GM21786 (cell line): ENCODE measurements at regions not wholly inside any gene's neighbourhood (a gene's known extent, or its start where the extent isn't known, plus 50 kb on each side); places are given as distances from the start of the nearest gene placed in this dataset.

ENCODE experiments used
- ATAC-seq: cut with Tn5 transposase; IDR thresholded peaks from one replicate; pipeline ENCODE4 v1.9.1; 2021; ENCODE audit not compliant: unreplicated experiment

- no peak for ATAC-seq
Observed at GRCh38 chr4:24713604-24714003, 81.8 kb upstream of the SOD3 start.

DNA sequence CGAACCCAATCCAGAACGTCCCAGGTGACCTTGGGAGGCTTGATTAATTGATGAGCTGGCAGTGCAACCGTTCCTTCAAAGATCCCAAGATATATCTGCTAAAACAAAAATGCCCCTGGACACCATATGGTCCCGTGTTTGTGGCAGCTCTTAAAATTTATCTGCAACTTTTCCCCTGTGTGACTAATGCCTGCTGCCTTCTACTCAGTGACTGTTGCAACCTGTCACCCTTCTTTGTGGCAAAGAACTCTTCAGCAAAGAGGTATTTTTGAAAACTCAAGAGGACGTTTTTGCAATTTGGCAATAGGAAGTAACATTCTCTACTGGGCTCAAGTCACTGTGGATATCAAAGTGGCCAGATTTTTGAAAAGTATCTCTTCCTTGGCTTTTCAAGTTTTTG, 75.8 kb upstream of the SOD3 start:
- ATAC-seq = no peak

GRCh38 chr4:24720436-24720835, 74.9 kb upstream of the SOD3 start:
- ATAC-seq = no peak

DNA sequence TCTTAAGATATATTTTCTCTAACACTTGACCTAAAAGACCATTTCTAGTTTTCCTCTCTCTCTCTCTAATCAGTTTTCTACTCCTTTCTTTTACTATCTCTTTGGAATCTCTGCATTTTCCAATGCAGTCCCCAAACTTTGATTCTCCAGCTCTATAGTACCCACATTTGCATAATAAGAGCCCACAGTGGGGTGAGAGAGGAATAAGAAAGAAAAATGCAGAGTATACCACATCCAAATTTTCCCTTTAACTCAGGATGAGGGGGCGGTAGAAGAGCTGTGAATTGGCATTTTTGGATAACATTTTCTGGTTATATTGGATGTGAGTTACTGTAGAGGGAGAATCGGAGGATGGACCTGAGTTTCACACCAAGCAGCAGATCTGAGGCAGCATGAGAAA, 74.4 kb upstream of the SOD3 start:
- no peak for ATAC-seq

DNA sequence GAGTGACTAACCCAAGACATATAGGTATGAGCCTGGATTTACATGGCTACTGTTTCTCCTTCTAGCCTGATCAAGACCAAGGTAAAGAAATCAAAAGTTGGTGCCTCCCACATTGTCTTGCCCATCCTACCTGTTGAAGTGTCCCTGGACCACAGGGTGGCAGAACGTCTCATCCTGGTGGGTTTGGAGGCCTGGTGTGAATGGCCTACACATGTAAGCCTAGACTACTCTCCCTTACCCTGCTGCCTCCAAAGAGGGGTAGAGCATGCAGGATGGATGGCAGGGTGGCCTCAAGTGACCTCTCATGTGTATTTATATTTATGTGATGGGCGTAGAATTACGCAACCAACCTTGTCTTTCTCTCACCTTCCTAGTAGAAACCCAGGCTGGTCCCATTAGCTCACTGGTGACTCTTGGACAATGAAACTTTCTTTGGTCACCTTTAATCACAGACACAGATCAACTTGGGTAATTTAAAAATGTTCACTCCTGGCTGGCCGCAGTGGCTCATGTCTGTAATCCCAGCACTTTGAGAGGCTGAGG, 73.3 kb upstream of the SOD3 start:
- ATAC-seq = no peak

- no peak for ATAC-seq
Observed at GRCh38 chr4:24727390-24728224, 67.8 kb upstream of the SOD3 start.

- no peak for ATAC-seq
Observed at GRCh38 chr4:24729119-24729730, 66.1 kb upstream of the SOD3 start.

DNA sequence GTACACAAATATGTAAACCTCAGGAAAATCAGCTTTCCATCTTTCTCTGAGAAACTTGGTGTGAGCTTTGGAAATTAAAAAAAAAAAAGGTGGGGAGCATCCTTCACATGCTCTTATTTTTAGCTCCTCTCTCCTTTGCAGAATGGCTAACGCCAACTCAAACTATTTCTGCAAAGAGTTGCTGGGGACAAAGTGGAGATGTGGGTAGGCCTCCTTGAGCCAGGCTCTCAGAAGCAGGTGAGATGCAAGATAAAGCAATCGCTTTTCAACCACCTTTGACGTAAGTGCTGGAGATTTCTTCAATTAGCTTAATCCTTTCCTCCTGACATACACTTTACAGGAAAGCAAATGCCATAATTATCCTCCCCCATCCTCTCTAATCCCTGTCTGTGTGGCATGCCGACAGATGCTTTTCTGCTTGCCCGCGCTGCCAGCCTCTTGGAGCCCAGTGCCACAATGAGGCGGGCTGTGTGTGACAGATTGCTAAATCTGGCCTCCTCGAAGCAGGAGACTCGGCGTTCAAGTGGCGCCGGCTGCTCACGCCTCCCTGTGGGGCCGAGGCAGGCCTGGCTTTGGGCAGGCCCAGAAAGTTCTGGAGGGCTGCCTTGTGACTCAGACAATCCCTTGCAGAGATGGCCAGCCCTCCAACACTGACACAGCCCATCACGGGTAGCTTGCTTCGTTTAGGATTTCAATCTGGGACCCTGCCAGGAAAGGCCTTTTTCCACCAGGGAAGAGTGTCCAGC, 64.9 kb upstream of the SOD3 start:
- no peak for ATAC-seq

DNA sequence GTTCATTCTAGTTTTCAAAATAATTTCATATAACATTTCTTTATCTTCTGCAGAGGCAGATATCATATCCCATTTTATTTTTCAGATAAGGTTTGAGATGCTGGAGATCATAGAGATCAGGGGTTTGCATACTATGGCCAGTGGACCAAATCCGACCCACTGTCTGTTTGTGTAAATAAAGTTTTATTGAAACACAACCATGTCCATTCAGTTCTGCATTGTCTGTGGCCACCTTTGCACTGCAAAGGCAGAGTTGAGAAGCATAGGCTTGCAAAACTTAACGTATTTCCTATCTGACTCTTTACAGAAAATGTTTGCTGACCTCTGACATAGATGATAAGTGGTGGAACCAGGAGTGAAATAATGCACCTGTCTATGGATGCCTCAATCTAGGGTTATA, 63.9 kb upstream of the SOD3 start:
- no peak for ATAC-seq

DNA sequence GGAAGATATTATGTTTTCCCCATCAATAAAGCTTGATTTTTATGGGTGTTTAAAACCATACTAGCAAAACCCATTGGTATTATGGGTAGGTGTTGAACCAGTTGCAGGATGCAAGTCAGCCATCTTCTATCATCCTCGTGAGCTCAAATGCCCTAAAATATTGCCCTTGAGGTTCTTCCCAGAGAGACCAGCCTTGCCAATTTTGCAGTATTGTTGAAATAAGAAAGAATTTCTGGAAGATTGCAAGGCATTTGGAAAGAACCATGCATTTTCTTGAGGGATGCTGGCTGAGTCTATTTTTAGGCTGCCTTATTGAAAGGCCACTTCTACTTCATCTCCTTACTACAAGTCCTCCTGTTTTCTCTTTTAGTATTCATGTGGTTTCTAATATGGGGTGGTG, 60.9 kb upstream of the SOD3 start:
- no peak for ATAC-seq

GRCh38 chr4:24736066-24736465, 59.3 kb upstream of the SOD3 start:
- ATAC-seq = no peak

DNA sequence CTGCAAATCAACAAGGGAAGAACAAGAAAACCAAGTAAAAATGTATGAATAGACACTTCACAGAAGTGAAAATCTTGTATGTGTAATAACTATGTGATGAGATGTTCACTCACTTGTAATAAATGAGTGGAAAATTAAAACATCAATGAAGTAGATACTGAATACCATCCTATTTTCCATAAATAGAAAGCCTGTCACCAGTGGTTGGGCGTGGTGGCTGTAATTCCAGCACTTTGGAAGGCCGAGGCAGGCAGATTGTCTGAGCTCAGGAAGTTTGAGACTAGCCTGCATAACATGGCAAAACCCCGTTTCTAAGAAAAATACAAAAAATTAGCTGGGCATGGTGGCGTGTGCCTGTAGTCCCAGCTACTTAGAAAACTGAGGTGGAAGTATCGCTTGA, 53.5 kb upstream of the SOD3 start:
- no peak for ATAC-seq

GRCh38 chr4:24742335-24742734, 53.0 kb upstream of the SOD3 start:
- no peak for ATAC-seq

GRCh38 chr4:24742773-24743172, 52.6 kb upstream of the SOD3 start:
- ATAC-seq = no peak

GRCh38 chr4:24743206-24743605, 52.2 kb upstream of the SOD3 start:
- no peak for ATAC-seq

DNA sequence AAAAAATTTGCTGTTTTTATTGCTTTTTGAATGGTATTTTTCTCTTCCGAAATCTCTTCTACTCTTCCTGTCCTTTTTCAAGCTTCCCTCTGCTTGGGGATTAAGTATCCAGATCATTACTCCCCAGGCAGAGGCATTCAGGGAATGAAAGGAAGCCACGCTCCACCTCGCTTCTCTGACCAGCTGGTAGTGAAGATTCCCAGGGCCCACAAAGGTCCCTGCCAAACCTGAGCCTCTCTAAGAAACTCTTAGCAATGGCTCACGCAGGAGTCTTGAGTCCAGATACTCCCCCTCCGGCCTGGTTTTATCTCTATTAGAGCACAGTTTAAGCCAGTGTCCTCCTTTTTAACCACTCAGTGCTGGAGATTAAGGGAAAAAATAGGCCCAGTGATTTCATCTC, 51.4 kb upstream of the SOD3 start:
- no peak for ATAC-seq

DNA sequence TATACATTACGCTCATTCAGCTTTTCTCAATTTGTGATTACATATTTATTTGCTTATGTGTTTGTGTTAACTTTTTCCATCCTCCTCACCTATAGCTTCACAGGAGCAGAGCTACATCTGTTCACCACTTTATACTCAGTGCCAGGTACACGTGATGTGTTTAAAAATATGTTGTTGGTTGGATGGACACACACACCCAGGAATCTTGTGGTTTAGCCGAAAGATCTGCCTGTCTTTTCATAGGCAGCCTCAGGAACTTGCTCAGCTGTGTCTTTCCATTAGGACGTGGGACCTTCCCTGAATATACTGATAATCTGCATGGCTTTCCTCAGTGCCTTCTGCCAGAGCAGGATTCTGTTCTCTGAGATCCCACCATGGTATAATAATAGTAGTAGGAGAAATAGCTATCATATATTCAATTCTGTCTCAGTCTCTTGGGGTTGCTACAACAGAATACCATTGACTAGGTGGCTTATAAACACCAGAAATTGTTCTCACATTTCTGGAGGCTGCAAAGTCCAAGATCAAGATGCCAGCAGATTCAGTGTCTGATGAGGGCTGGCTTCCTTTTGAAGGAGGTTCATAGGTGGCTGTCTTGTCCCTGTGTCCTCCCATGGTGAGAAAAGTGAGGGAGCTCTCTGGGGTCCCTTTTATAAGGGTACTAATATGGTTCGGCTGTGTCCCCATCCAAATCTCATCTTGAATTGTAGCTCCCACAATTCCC, 50.0 kb upstream of the SOD3 start:
- ATAC-seq = no peak
